DOHH2 (cell line): ENCODE measurements at regions not wholly inside any gene's neighbourhood (a gene's known extent, or its start where the extent isn't known, plus 50 kb on each side); places are given as distances from the start of the nearest gene placed in this dataset.

Source experiments
- CTCF ChIP-seq: fragments of 200-600 bp; sonication (generic); IDR thresholded peaks from one replicate; pipeline ENCODE4 v1.5.1; 2014; ENCODE audit warnings: antibody characterized with exemption, mild to moderate bottlenecking, low read depth, low read length; ENCODE audit not compliant: poor library complexity, severe bottlenecking
- EZH2phosphoT487 ChIP-seq: fragments of 200-600 bp; sonication (generic); IDR thresholded peaks from 2 replicates; pipeline ENCODE4 v1.6.1; 2017; ENCODE audit warnings: borderline replicate concordance, mild to moderate bottlenecking, antibody characterized with exemption, low read length, moderate library complexity, mixed read lengths

- no peak for TF ChIP-seq CTCF
- TF ChIP-seq EZH2phosphoT487: no peak
Measured at GRCh38 chr20:7078804-7079203, 311.3 kb downstream of the BMP2 start.
